Keratinocyte (primary cell): ENCODE measurements at regions not wholly inside any gene's neighbourhood (a gene's known extent, or its start where the extent isn't known, plus 50 kb on each side); places are given as distances from the start of the nearest gene placed in this dataset.

Experiments
- DNase-seq: peaks from one replicate; pipeline ENCODE4 v3.0.0-alpha.2; 2011; ENCODE audit warnings: low read depth, missing footprints, low spot score
- FAIRE-seq: peaks from 2 replicates; lab custom pipeline; 2011; peaks lifted over from hg19 to GRCh38; lab: Jason Lieb, UNC
- H2AFZ ChIP-seq: 2 replicates; pipeline ENCODE4 v1.6.0; 2012; ENCODE audit warnings: low read length, control low read depth, inconsistent platforms; ENCODE audit not compliant: control insufficient read depth
- H3K27ac ChIP-seq: 2 replicates; pipeline ENCODE4 v1.5.1; 2011; ENCODE audit warnings: low read length; ENCODE audit not compliant: control insufficient read depth, insufficient read depth
- H3K27me3 ChIP-seq: 3 replicates; pipeline ENCODE4 v1.6.0; 2011; ENCODE audit warnings: low read length; ENCODE audit not compliant: control insufficient read depth, insufficient read depth; ENCODE audit errors: extremely low read depth
- H3K36me3 ChIP-seq, 2 experiments: 2 replicates in 1 of 2; 3 replicates in 1 of 2; pipeline ENCODE4 v1.5.1; 2011; ENCODE audit warnings: low read length in 2 of 2, mild to moderate bottlenecking in 1 of 2; ENCODE audit not compliant: control insufficient read depth in 2 of 2, insufficient read depth in 2 of 2; ENCODE audit errors: extremely low read depth in 1 of 2
- H3K4me1 ChIP-seq: 3 replicates; pipeline ENCODE4 v1.5.1; 2011; ENCODE audit warnings: low read length; ENCODE audit not compliant: control insufficient read depth, insufficient read depth; ENCODE audit errors: extremely low read depth
- H3K4me2 ChIP-seq: 3 replicates; pipeline ENCODE4 v1.6.0; 2011; ENCODE audit warnings: low read depth, low read length; ENCODE audit not compliant: control insufficient read depth, insufficient read depth; ENCODE audit errors: extremely low read depth
- H3K4me3 ChIP-seq, 3 experiments: fragments of 200-600 bp in 1 of 3; sonication (generic) in 1 of 3; 2 replicates in 2 of 3; 3 replicates in 1 of 3; pipeline ENCODE4 v1.5.1; 2011 to 2016; ENCODE audit warnings: low read length in 3 of 3, mild to moderate bottlenecking in 3 of 3, control low read depth in 2 of 3, inconsistent platforms in 1 of 3, low read depth in 1 of 3, mixed read lengths in 1 of 3, mixed run types in 1 of 3, moderate library complexity in 1 of 3; ENCODE audit not compliant: control insufficient read depth in 2 of 3, insufficient read depth in 2 of 3; ENCODE audit errors: extremely low read depth in 1 of 3
- H3K79me2 ChIP-seq: 2 replicates; pipeline ENCODE4 v1.6.0; 2012; ENCODE audit warnings: low read length; ENCODE audit not compliant: control insufficient read depth, insufficient read depth
- H3K9ac ChIP-seq: 3 replicates; pipeline ENCODE4 v1.6.0; 2011; ENCODE audit warnings: low read length; ENCODE audit not compliant: control insufficient read depth, insufficient read depth; ENCODE audit errors: extremely low read depth
- H3K9me1 ChIP-seq: 3 replicates; pipeline ENCODE4 v1.6.0; 2011; ENCODE audit warnings: low read length; ENCODE audit not compliant: control insufficient read depth, insufficient read depth; ENCODE audit errors: extremely low read depth
- H3K9me3 ChIP-seq: 2 replicates; pipeline ENCODE4 v1.5.1; 2012; ENCODE audit warnings: low read depth, low read length; ENCODE audit not compliant: control insufficient read depth
- H4K20me1 ChIP-seq: 3 replicates; pipeline ENCODE4 v1.6.0; 2011; ENCODE audit warnings: low read length; ENCODE audit not compliant: control insufficient read depth, insufficient read depth; ENCODE audit errors: extremely low read depth
- CTCF ChIP-seq, 3 experiments: IDR thresholded peaks in 1 of 3; conservative IDR thresholded peaks in 1 of 3; optimal IDR thresholded peaks in 1 of 3; 2 replicates in 2 of 3; 3 replicates in 1 of 3; pipeline versions ENCODE3 to v1.5.1; 2011; ENCODE audit warnings: low read length in 3 of 3, mild to moderate bottlenecking in 3 of 3, moderate library complexity in 2 of 3, control low read depth in 1 of 3, inconsistent platforms in 1 of 3; ENCODE audit not compliant: insufficient read depth in 2 of 3; ENCODE audit errors: extremely low read depth in 1 of 3
- EZH2 ChIP-seq: IDR thresholded peaks from one replicate; pipeline ENCODE4 v1.6.1; 2012; ENCODE audit warnings: inconsistent platforms, mild to moderate bottlenecking, low read length, moderate library complexity
- dilution Hi-C: fragments of 300-500 bp; cut with MboI; formaldehyde crosslinking; loops from one replicate; pipeline ENCODE4 v1.7.0; 2020; ENCODE audit warnings: low sequenced_read_pairs; ENCODE audit not compliant: extremely low pct_ligation_motif_present

- dilution Hi-C loops, result loop anchor here (25.0 kb wide), 1 partner anchor 262 kb away; no protein-coding TSS in a partner anchor
- H3K36me3 ChIP-seq, result no peaks in the 10 kb centered on the region
- no peak for FAIRE-seq
Measured at GRCh38 chr7:25574828-25575227, 346.5 kb upstream of the NPVF start.

GRCh38 chr7:25575634-25576033 is 347.3 kb upstream of the NPVF start:
- Histone ChIP-seq H3K9me1 (no peaks in the 10 kb centered on the region), H3K9me3 (no peaks in the 10 kb centered on the region), H3K9ac (no peak overlapping the region), H4K20me1 (no peaks in the 10 kb centered on the region), H3K4me3 (no peak overlapping the region), H3K4me2 (no peak overlapping the region), H3K79me2 (no peaks in the 10 kb centered on the region), H3K4me1 (no peaks in the 10 kb centered on the region), H3K36me3 (no peaks in the 10 kb centered on the region), H3K27me3 (no peaks in the 10 kb centered on the region), H2AFZ (no peak overlapping the region), H3K27ac (no peak overlapping the region)
- DNase-seq (no peak), FAIRE-seq (no peak)
- dilution Hi-C loops, result loop anchor here (25.0 kb wide), 1 partner anchor 262 kb away; no protein-coding TSS in a partner anchor
- TF ChIP-seq CTCF (optimal IDR thresholded peaks at IDR 0.05 in 1 of 3, IDR thresholded peaks at IDR 0.05 in 1 of 3, conservative IDR thresholded peaks at IDR 0.05 in 1 of 3; ENCODE audit: extremely low read depth in 1 of 3, insufficient read depth in 2 of 3, low read length in 3 of 3) (no peak), EZH2 (no peak)

More at GRCh38 chr7:25574828-25575227, 346.5 kb upstream of the NPVF start:
- Histone ChIP-seq H3K4me3 (no peak overlapping the region), H3K4me1 (no peaks in the 10 kb centered on the region), H3K9me3 (no peaks in the 10 kb centered on the region), H3K9ac (no peak overlapping the region), H3K9me1 (no peaks in the 10 kb centered on the region), H3K27ac (no peak overlapping the region), H3K79me2 (no peaks in the 10 kb centered on the region), H3K4me2 (no peak overlapping the region), H4K20me1 (no peaks in the 10 kb centered on the region), H3K27me3 (no peaks in the 10 kb centered on the region), H2AFZ (no peak overlapping the region)
- no peak for DNase-seq
- TF ChIP-seq EZH2, result no peak
- TF ChIP-seq CTCF (optimal IDR thresholded peaks at IDR 0.05 in 1 of 3, IDR thresholded peaks at IDR 0.05 in 1 of 3, conservative IDR thresholded peaks at IDR 0.05 in 1 of 3; ENCODE audit: extremely low read depth in 1 of 3, insufficient read depth in 2 of 3, low read length in 3 of 3), result no peak
